ENCODE measurements at regions not wholly inside any gene's neighbourhood (a gene's known extent, or its start where the extent isn't known, plus 50 kb on each side); places are given as distances from the start of the nearest gene placed in this dataset.

DNA sequence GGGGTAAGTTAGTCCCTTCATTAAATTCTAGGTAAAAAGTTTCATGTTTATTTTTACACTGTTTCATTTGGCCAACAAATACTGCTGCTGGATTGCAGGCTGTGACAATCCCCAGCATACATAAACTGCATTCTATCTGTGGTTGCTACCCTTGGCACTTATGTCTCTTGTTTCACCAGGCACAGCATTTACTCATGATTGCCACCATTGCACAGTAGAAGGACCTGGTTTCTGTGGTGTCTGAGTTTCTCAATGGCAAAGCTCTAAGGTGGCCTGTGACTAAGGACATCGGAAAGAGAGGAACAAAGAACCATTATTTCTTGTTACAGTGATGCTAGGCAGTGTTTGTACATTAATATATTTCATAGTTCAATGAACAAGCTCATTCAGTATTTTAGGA is 878.4 kb upstream of the NEGR1 start:
- TF ChIP-seq, protein P1, sequence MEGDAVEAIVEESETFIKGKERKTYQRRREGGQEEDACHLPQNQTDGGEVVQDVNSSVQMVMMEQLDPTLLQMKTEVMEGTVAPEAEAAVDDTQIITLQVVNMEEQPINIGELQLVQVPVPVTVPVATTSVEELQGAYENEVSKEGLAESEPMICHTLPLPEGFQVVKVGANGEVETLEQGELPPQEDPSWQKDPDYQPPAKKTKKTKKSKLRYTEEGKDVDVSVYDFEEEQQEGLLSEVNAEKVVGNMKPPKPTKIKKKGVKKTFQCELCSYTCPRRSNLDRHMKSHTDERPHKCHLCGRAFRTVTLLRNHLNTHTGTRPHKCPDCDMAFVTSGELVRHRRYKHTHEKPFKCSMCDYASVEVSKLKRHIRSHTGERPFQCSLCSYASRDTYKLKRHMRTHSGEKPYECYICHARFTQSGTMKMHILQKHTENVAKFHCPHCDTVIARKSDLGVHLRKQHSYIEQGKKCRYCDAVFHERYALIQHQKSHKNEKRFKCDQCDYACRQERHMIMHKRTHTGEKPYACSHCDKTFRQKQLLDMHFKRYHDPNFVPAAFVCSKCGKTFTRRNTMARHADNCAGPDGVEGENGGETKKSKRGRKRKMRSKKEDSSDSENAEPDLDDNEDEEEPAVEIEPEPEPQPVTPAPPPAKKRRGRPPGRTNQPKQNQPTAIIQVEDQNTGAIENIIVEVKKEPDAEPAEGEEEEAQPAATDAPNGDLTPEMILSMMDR (conservative IDR thresholded peaks at IDR 0.05) = no peak
- TF ChIP-seq EZH2 (IDR thresholded peaks at IDR 0.05; ENCODE audit: low read depth) = no peak

All from PC-9 (cell line).